ENCODE measurements at regions not wholly inside any gene's neighbourhood (a gene's known extent, or its start where the extent isn't known, plus 50 kb on each side); places are given as distances from the start of the nearest gene placed in this dataset.

GRCh38 chr7:114783508-114783907 lies 138.4 kb upstream of the MDFIC start:
- H3K36me3 ChIP-seq (ENCODE audit: control insufficient read depth in 2 of 2, insufficient read depth in 1 of 2, low read length in 2 of 2): no peaks in the 10 kb centered on the region
- ChIA-PET CTCF (no interaction called here), POLR2A (no interaction called here)
- TF ChIP-seq ZNF626 (tag by site-specific recombination; IDR thresholded peaks at IDR 0.05): no peak
- no peak for TF ChIP-seq ZNF398 (tag by site-specific recombination; IDR thresholded peaks at IDR 0.05)
- no peak for TF ChIP-seq ZNF335 (tag by site-specific recombination; conservative IDR thresholded peaks at IDR 0.05)
- TF ChIP-seq SCRT2 (tag by site-specific recombination; IDR thresholded peaks at IDR 0.05): no peak
- no peak for TF ChIP-seq ZNF596 (tag by site-specific recombination; IDR thresholded peaks at IDR 0.05)
- no peak for TF ChIP-seq KLF17 (tag by site-specific recombination; IDR thresholded peaks at IDR 0.05)
- no peak for TF ChIP-seq ELK4 (IDR thresholded peaks at IDR 0.05; ENCODE audit: borderline replicate concordance, low read depth, low read length)
- no peak for TF ChIP-seq IKZF3 (tag by site-specific recombination; IDR thresholded peaks at IDR 0.05)
- no peak for TF ChIP-seq ZBTB48 (tag by site-specific recombination; IDR thresholded peaks at IDR 0.05)
- TF ChIP-seq ZNF664 (tag by site-specific recombination; IDR thresholded peaks at IDR 0.05): no peak
- TF ChIP-seq BCL6B (tag by site-specific recombination; IDR thresholded peaks at IDR 0.05): no peak
- no peak for TF ChIP-seq KLF10 (tag by site-specific recombination; IDR thresholded peaks at IDR 0.05)
- no peak for TF ChIP-seq ZBTB1 (tag by site-specific recombination; IDR thresholded peaks at IDR 0.05)
- H3K4me3 ChIP-seq (ENCODE audit: low read depth, low read length): no peak overlapping the region
- H3K9me3 ChIP-seq (ENCODE audit: control insufficient read depth, insufficient read depth, low read depth, low read length): no peaks in the 10 kb centered on the region
- no peak overlapping the region for H3K27ac ChIP-seq (ENCODE audit: extremely low read depth, low read depth, low read length)
- H3K4me1 ChIP-seq (ENCODE audit: control insufficient read depth, insufficient read depth, low read length): no peaks in the 10 kb centered on the region

- Histone ChIP-seq H3K4me3 (ENCODE audit: low read depth, low read length) (no peak overlapping the region), H3K9me3 (ENCODE audit: control insufficient read depth, insufficient read depth, low read depth, low read length) (no peaks in the 10 kb centered on the region), H3K4me1 (ENCODE audit: control insufficient read depth, insufficient read depth, low read length) (no peaks in the 10 kb centered on the region), H3K27ac (ENCODE audit: extremely low read depth, low read depth, low read length) (no peak overlapping the region), H3K36me3 (ENCODE audit: control insufficient read depth in 2 of 2, insufficient read depth in 1 of 2, low read length in 2 of 2) (no peaks in the 10 kb centered on the region)
- TF ChIP-seq BCL11B (tag by site-specific recombination; IDR thresholded peaks at IDR 0.05; ENCODE audit: low read depth) (no peak), ZNF677 (tag by site-specific recombination; IDR thresholded peaks at IDR 0.05) (no peak), ELK4 (IDR thresholded peaks at IDR 0.05; ENCODE audit: borderline replicate concordance, low read depth, low read length) (no peak), ZNF324 (tag by site-specific recombination; IDR thresholded peaks at IDR 0.05) (no peak)
- ChIA-PET POLR2A (no interaction called here), CTCF (no interaction called here)
These were observed 137.7 kb upstream of the MDFIC start for GRCh38 chr7:114784177-114784576.

GRCh38 chr7:114784746-114785145 lies 137.1 kb upstream of the MDFIC start:
- Histone ChIP-seq H3K36me3 (ENCODE audit: control insufficient read depth in 2 of 2, insufficient read depth in 1 of 2, low read length in 2 of 2) (no peaks in the 10 kb centered on the region), H3K4me3 (ENCODE audit: low read depth, low read length) (no peak overlapping the region), H3K9me3 (ENCODE audit: control insufficient read depth, insufficient read depth, low read depth, low read length) (no peaks in the 10 kb centered on the region), H3K27ac (ENCODE audit: extremely low read depth, low read depth, low read length) (no peak overlapping the region), H3K4me1 (ENCODE audit: control insufficient read depth, insufficient read depth, low read length) (no peaks in the 10 kb centered on the region)
- CTCF ChIA-PET: no interaction called here
- POLR2A ChIA-PET: no interaction called here
- TF ChIP-seq ZSCAN4 (tag by site-specific recombination; IDR thresholded peaks at IDR 0.05) (no peak), ZNF677 (tag by site-specific recombination; IDR thresholded peaks at IDR 0.05) (no peak), ZNF37A (tag by site-specific recombination; IDR thresholded peaks at IDR 0.05) (no peak), ZNF398 (tag by site-specific recombination; IDR thresholded peaks at IDR 0.05) (no peak), BCL11A (tag by site-specific recombination; IDR thresholded peaks at IDR 0.05; ENCODE audit: low read depth) (no peak)

Measured in HEK293 (cell line).